ENCODE measurements at regions not wholly inside any gene's neighbourhood (a gene's known extent, or its start where the extent isn't known, plus 50 kb on each side); places are given as distances from the start of the nearest gene placed in this dataset.

GRCh38 chr5:120073722-120074121, 390.4 kb upstream of the PRR16 start:
- TF ChIP-seq RAD21 (IDR thresholded peaks at IDR 0.05; ENCODE audit: low read length): peak; percentile 43; the same call in 1 of the 2 replicates
- no peak for TF ChIP-seq TAF1 (IDR thresholded peaks at IDR 0.05; ENCODE audit: borderline replicate concordance, low read depth, low read length)
- TF ChIP-seq, protein P1, sequence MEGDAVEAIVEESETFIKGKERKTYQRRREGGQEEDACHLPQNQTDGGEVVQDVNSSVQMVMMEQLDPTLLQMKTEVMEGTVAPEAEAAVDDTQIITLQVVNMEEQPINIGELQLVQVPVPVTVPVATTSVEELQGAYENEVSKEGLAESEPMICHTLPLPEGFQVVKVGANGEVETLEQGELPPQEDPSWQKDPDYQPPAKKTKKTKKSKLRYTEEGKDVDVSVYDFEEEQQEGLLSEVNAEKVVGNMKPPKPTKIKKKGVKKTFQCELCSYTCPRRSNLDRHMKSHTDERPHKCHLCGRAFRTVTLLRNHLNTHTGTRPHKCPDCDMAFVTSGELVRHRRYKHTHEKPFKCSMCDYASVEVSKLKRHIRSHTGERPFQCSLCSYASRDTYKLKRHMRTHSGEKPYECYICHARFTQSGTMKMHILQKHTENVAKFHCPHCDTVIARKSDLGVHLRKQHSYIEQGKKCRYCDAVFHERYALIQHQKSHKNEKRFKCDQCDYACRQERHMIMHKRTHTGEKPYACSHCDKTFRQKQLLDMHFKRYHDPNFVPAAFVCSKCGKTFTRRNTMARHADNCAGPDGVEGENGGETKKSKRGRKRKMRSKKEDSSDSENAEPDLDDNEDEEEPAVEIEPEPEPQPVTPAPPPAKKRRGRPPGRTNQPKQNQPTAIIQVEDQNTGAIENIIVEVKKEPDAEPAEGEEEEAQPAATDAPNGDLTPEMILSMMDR (IDR thresholded peaks at IDR 0.05): no peak
- TF ChIP-seq JUND (IDR thresholded peaks at IDR 0.05): no peak
- TF ChIP-seq NRF1 (IDR thresholded peaks at IDR 0.05; ENCODE audit: low read depth, low read length): no peak
- TF ChIP-seq GABPA (IDR thresholded peaks at IDR 0.05; ENCODE audit: low read depth): no peak
- no peak for TF ChIP-seq SIN3A (IDR thresholded peaks at IDR 0.05; ENCODE audit: borderline replicate concordance, low read depth, low read length)
